Medulla oblongata (tissue), 1 donor: ENCODE measurements at regions not wholly inside any gene's neighbourhood (a gene's known extent, or its start where the extent isn't known, plus 50 kb on each side); places are given as distances from the start of the nearest gene placed in this dataset.
"Not testable (repeated sequence)": the region's sequence is repeated elsewhere in the genome, so short reads cannot be mapped to it uniquely, and the experiment has no call there.

ENCODE experiments used
- DNase-seq: peaks from one replicate; pipeline ENCODE4 v3.0.0-alpha.2; 2015; ENCODE audit errors: extremely low spot score

- DNase-seq: peak; percentile 70
Observed at GRCh38 chr3:150357923-150358607, 50.0 kb upstream of the TSC22D2 start.

DNA sequence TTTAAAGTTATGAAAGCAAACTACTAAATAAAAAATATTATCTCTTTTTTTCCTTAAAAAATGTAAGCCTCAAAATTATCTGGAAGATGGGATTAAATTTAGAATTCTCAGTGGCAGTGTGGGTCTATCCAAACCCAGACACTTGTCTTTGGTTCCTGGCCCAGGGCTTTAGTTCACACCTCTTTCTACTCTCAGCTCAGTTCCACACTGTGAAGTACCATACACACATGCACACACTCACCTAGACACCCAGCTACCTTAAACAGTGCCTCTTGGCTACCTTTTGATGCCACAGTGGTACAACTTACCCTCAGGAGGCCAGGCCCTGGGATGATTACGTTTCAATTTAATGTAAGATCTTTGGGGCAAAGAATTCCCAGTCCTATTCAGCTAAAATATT is 51.0 kb upstream of the TSC22D2 start:
- no peak for DNase-seq

GRCh38 chr3:150355574-150355973 is 52.5 kb upstream of the TSC22D2 start:
- DNase-seq: no peak

GRCh38 chr3:150352931-150353330 is 55.2 kb upstream of the TSC22D2 start:
- no peak for DNase-seq

DNA sequence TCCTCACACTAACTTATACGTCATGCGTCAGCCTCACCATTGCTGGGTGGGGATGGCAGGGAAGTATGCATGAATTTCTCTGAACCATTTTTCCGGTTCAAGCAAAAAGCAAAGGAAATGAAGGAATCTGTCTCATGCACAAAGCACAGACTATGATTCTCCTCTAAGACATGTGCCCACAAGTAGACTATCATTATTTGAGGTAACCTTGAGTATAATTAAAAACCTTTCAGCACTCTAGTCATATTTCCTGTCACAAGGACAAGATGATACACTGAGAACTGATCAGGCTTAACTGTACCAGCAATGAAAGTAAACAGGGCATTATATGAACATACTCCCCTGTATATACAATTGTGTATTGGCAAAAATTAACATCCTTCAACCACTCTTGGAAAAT is 56.7 kb upstream of the TSC22D2 start:
- no peak for DNase-seq

DNA sequence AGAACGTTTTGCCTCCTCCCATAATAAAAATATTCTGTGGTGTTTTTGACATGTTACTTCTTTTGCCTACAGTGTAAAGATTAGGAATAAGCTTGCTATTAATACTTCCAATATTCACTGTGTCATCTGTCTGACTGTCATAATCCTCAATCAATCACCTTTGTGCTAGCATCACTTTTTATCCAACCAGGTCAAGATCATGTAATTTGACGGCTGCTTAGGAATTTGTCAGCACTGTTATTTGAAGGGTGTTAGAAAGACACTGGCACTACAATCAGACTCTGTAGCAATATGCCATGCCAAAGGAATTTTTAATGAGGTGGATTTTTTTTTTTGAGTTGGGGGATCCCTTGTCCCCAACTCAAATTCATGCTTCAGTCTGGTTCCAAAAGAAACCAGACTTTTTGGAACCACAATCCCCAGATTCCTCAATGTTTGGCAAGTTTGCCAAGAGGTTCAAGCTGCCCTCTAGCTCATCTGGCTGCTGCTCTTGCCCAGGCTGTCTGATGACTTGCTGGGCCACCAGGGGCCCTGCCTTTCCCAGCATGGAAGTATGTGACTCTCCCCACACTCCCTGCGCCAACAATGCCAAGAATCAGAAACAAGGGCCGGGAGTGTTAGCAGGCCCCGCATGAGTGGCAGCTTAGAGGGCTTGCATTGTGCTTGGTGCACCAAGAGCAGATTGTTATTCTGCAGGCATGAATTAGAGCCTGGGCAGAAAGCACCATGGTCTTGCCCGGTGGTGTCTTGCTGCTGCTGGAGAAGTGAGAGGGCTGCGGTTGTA is 58.6 kb upstream of the TSC22D2 start:
- peak; percentile 97 for DNase-seq

- no peak for DNase-seq
Observed at GRCh38 chr3:150348500-150348899, 59.6 kb upstream of the TSC22D2 start.

DNA sequence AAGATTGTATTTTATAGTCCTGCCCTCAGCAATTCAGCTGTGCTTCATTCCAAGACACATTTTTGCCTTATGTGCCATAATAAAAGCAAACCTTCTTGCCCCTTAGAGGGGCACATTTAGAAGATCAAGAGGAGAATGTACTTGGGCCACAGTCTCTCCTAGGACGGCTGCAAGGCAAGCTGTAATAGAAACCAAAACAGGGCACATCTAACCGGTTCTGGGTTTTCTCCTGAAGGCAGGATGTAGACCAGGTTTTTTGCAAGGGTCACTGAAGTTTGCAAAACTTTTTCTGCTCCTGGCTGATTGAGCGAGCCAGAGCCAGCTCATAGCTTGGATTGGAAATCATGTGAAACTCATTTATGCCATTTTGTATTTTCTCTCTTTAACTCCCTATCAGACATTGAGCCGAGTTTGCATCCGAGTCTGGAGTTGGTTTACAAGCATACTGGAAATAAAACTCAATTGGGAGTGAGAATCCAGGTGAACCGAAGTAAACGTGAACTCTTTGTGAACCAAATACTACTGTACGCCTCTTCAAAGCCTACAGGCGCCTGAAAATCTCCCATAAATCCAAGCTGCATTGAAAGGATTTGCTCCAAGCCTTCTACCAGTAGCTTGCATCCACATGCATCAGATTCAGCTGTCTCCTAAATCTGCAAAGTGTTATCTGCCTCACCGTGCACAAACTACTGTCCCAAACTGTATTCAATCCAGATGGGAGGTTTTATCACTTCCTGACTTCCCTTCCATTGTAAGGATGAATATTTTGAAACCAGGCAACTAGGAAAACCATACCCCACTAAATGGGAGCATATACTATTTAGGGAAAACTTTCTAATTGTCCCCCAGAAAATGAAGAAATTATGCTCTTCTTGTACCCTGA is 60.9 kb upstream of the TSC22D2 start:
- DNase-seq: no peak

DNA sequence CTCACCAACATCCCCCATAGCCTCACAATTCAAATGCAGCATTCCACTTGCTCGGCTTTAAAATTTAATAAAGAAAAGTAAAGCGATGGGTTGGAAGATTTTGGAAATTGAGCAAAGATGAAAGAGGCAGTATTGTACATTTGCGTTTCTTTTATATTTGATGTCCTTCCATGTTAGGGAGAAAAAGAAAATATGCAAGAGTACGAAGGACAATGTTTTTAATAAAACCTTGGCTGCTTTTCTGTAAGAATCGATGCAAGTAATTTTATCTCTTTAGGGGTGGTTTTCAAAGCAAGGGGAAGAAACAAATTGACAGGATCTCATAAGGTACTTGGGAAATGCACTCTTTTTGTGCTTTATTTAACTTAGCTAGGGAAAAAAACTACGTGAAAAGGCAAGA is 61.8 kb upstream of the TSC22D2 start:
- DNase-seq: no peak

DNA sequence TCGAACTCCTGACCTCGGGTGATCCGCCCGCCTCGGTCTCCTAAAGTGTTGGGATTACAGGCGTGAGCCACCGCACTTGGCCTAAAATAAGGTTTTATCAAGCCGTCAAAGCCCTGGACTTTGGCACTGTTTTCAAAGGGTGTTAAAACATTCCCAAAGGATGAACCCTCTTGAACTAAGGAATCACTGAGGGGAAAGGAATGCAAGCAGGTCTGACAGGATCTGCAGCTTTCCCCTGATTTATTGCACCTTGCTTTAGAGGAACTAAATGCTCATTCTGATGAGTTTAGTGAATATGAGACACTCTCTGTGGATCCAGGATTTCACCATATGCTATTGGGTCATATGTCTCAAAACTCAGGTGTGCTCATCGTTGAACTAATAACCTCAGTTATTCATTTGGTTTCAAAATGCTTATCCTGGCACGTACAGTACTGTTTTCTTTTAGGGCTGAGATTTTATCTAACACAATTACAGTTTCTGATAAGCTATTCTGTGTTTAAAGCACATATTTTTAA is 63.0 kb upstream of the TSC22D2 start:
- DNase-seq: no peak

- DNase-seq: no peak
Observed at GRCh38 chr3:150344079-150344759, 63.9 kb upstream of the TSC22D2 start.

- DNase-seq: no peak
Observed at GRCh38 chr3:150342896-150343467, 65.1 kb upstream of the TSC22D2 start.

GRCh38 chr3:150341891-150342290 is 66.2 kb upstream of the TSC22D2 start:
- no peak for DNase-seq

DNA sequence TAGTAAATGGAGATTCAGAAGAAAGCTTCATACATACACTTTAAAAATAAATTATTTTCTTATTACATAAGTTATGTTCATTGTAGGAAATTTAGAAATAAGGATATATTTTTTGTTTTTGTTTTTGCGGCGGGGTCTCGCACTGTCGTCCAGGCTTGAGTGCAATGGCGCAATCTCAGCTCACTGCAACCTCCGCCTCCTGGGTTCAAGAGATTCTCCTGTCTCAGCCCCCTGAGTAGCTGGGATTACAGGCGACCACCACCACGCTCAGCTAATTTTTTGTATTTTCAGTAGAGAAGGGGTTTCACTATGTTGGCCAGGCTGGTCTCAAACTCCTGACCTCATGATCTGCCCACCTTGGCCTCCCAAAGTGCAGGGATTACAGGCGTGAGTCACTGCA is 71.7 kb upstream of the TSC22D2 start:
- DNase-seq: not testable (repeated sequence)

GRCh38 chr3:150335631-150336030 is 72.5 kb upstream of the TSC22D2 start:
- DNase-seq: no peak

DNA sequence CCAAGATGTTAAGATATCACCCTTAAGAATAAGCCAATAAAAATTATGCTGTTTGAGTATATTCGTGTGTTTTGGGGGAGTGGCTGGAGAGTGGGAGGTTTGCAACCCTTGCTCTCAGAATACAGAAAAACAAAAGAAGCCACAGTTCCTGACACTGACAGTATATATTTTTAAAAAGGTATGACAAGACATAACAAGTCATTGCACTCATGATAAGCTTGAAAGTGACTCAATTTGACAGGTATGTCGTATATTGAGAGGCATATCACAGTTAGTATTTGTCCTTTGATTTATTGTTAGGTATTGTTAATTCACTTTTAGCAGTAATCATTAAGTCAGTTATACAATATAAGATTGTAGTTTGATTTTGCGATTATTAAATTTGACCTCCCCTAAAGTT is 73.1 kb upstream of the TSC22D2 start:
- DNase-seq: no peak

DNA sequence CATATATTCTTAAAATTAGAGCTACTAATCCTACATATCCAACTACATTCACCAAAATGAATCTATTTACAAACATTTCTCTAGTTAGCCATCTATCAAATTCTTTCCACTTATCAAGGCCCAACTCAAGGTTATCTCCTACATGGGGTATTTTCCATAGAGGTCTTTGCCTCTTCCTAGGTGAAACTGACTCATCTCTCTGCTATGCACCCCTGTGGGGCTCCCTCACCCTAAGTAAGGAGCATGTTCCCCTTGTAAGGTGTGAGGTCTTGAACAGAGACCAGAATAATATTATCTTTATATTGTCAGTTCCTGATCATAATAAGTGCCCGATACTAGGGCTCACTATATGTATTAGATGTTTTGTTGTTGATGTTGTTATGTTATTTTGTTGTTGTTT is 74.6 kb upstream of the TSC22D2 start:
- no peak for DNase-seq

DNA sequence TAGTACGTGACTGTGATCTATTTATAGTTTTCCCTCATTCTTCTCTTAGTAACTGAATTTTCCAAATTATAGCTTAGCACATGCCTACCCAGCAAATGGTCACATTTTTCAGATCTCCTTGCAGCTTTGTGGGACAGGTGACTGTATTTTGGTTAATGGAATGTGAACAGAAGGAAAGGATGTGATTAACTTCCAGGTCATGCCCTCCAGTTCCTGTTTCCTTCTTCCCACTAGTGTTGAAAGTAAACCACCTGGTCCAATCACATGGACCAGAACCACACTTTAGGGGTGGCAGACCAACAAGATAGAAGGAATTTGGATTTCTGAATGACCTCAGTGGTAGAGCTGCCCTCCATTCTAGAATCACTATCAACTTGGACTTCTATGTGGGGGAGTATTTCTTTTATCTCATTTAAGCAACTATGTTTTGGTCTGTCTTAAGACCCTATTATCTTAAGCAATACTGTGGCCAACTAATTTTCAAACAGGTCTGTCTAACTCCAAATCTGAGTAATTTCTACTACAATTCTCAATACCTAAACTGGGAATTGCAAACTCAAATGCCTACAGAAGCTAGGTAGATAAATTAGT is 76.0 kb upstream of the TSC22D2 start:
- DNase-seq: no peak

- DNase-seq: no peak
Observed at GRCh38 chr3:150330872-150331271, 77.2 kb upstream of the TSC22D2 start.

DNA sequence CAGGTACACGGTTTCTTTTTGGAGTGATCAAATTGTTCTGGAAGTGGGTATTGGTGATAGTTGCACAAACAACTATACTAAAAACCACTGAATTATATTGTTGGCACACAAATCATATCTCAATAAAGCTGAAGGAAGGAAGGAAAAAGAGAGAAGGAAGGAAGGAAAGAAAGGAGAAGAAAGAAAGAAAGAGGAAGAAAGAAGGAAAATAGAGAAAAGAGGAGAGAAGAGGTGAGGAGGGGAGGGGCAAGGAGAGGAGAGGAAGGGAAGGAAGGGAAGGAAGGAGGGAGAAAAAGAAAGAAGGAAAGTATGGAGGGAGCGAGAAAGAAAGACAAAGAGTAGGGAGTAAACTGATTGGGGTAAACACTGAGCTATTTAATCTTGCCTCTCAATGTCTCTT is 77.9 kb upstream of the TSC22D2 start:
- DNase-seq: no peak

DNA sequence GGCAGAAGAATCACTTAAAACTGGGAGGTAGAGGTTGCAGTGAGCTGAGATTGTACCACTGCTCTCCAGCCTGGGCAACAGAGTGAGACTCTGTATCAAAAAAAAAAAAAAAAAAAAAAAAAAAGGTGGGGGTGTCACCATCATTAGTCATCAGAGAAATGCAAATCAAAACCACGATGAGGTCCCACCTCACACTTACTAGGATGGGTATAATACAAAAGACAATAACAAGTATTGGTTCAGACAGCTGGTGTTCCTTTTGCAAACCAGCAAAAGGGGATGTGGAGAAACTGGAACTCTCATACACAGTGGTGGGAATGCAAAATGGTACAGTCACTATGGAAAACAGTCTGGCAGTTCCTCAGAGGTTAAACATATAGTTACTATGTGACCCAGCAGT is 78.7 kb upstream of the TSC22D2 start:
- DNase-seq: no peak
